ENCODE measurements at regions not wholly inside any gene's neighbourhood (a gene's known extent, or its start where the extent isn't known, plus 50 kb on each side); places are given as distances from the start of the nearest gene placed in this dataset.

GRCh38 chr2:64201151-64201550, 56.9 kb upstream of the PELI1 start:
- TF ChIP-seq CTCF (IDR thresholded peaks at IDR 0.05): no peak
- TF ChIP-seq POLR2A (IDR thresholded peaks at IDR 0.05): no peak
